ENCODE measurements at regions not wholly inside any gene's neighbourhood (a gene's known extent, or its start where the extent isn't known, plus 50 kb on each side); places are given as distances from the start of the nearest gene placed in this dataset.
"Not testable (repeated sequence)": the region's sequence is repeated elsewhere in the genome, so short reads cannot be mapped to it uniquely, and the experiment has no call there.

DNA sequence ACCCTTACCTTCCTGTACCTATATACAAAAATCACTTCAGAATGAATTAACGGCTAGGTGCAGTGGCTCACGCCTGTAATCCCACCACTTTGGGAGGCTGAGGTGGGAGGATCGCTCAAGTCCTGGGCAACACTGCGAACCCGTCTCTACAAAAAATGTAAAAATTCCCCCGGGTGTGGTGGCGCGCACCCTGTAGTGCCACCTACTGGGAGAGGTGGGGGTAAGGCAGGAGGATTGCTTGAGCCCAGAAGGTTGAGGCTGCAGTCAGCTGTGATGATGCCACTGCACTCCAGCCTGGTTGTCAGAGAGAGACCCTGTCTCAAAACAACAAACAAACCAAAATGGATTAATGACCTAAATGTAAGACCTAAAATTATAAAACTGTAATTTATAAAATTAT, 307.6 kb downstream of the SPATA31A1 start:
- H3K4me3 ChIP-seq (ENCODE audit: low read depth, low read length); DNase-seq (ENCODE audit: low read depth); H3K27me3 ChIP-seq (ENCODE audit: control insufficient read depth, insufficient read depth, low read length); H3K36me3 ChIP-seq (ENCODE audit: control insufficient read depth, insufficient read depth, low read length): not testable (repeated sequence)

DNA sequence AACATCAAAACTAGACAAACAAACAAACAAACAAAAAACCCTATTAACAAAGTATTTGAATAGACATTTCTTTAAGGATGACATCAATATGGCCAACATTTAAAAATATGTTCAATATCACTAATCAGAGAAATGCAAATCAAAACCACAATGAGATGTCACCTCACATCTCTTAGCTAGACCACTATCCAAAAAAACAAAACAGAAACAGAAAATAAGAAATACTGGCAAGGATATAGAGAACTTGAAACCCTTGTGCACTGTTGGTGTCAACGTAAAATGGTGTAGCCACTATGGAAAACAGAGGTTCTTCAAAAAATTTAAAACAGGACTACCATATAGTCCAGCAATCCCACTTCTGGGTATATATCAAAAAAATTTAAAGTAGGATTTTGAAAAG, 308.2 kb downstream of the SPATA31A1 start:
- H3K36me3 ChIP-seq (ENCODE audit: control insufficient read depth, insufficient read depth, low read length); DNase-seq (ENCODE audit: low read depth); H3K27me3 ChIP-seq (ENCODE audit: control insufficient read depth, insufficient read depth, low read length); H3K4me3 ChIP-seq (ENCODE audit: low read depth, low read length): not testable (repeated sequence)

DNA sequence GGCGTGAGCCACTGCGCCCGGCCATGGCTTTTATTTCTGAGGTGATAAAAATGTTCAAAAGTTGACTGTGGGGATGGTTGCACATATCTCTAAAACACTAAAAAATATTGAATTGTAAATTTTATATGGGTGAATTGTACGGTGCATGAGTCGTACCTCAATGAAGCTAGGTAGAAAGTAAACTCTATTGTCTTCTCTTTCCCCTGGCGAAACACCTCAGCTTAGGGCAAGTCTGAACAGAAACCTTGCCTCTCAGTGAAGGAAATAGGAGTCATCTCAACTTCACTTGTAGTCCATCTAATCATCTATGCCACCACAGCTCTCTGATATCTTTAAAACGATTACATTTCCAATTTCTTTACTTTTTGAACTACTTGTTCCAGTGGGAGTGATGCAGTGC, 309.6 kb downstream of the SPATA31A1 start:
- not testable (repeated sequence) for H3K36me3 ChIP-seq (ENCODE audit: control insufficient read depth, insufficient read depth, low read length); H3K27me3 ChIP-seq (ENCODE audit: control insufficient read depth, insufficient read depth, low read length); DNase-seq (ENCODE audit: low read depth); H3K4me3 ChIP-seq (ENCODE audit: low read depth, low read length)

- not testable (repeated sequence) for H3K4me3 ChIP-seq (ENCODE audit: low read depth, low read length); H3K36me3 ChIP-seq (ENCODE audit: control insufficient read depth, insufficient read depth, low read length); H3K27me3 ChIP-seq (ENCODE audit: control insufficient read depth, insufficient read depth, low read length); DNase-seq (ENCODE audit: low read depth)
Observed at GRCh38 chr9:39674437-39675210, 319.2 kb downstream of the SPATA31A1 start.

GRCh38 chr9:39675211-39675553, 319.7 kb downstream of the SPATA31A1 start:
- H3K4me3 ChIP-seq (ENCODE audit: low read depth, low read length); H3K27me3 ChIP-seq (ENCODE audit: control insufficient read depth, insufficient read depth, low read length); H3K36me3 ChIP-seq (ENCODE audit: control insufficient read depth, insufficient read depth, low read length); DNase-seq (ENCODE audit: low read depth): not testable (repeated sequence)

DNA sequence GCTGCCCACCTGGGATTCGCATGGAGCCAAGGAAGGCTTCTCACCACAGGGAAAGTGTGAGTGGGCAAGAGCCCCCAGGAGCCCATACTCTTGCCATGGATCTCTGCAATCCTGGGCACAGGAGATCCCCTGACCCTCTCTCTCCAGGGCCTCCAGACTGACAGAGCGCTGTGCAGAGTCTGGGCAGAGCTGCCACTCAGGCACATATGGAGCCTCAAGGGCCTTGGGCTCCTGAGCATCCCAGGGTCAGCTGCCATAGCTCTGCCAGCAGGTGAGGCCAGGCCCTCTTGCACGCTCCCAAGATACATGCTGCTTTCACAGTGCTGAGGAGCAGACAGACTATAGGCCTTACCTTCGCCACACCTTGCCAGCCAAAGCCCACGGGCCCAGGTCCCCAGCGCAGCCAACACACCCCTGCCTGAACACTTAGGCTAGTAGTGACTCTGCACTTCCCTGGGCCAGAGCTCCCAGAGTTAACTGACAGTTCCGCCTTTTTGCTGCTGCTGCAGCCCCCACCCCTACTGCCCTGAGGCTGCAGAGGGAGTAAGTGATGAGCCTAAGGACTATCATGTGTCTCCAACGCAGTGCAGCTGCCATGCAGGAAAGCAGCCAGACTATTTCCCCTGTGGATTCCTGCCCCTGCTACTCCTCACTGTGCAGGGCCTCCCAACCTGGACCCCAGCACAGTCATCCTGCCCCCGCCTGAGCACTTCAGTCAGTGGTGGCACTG, 323.2 kb downstream of the SPATA31A1 start:
- not testable (repeated sequence) for H3K36me3 ChIP-seq (ENCODE audit: control insufficient read depth, insufficient read depth, low read length); H3K27me3 ChIP-seq (ENCODE audit: control insufficient read depth, insufficient read depth, low read length); H3K4me3 ChIP-seq (ENCODE audit: low read depth, low read length); DNase-seq (ENCODE audit: low read depth)

DNA sequence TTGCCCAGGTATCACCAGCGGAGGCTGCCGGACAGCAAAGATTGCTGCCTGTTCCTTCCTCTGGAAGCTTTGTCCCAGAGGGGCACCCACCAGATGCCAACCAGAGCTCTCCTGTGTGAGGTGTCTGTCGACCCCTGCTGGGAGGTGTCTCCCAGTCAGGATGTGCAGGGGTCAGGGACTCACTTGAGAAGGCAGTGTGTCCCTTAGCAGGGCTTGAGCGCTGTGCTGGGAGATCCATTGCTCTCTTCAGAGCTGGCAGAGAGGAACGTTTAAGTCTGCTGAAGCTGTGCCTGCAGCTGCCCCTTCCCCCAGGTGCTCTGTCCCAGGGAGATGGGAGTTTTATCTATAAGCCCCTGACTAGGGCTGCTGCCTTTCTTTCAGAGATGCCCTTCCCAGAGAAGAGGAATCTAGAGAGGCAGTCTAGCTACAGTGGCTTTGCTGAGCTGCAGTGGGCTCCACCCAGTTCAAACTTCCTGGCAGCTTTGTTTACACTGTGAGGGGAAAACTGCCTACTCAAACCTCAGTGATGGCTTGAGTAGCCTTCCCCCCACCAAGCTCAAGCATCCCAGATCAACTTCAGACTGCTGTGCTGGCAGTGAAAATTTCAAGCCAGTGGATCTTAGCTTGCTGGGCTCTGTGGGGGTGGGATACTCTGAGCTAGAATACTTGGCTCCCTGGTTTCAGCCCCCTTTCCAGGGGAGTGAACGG, 325.4 kb downstream of the SPATA31A1 start:
- not testable (repeated sequence) for H3K36me3 ChIP-seq (ENCODE audit: control insufficient read depth, insufficient read depth, low read length); H3K4me3 ChIP-seq (ENCODE audit: low read depth, low read length)

DNA sequence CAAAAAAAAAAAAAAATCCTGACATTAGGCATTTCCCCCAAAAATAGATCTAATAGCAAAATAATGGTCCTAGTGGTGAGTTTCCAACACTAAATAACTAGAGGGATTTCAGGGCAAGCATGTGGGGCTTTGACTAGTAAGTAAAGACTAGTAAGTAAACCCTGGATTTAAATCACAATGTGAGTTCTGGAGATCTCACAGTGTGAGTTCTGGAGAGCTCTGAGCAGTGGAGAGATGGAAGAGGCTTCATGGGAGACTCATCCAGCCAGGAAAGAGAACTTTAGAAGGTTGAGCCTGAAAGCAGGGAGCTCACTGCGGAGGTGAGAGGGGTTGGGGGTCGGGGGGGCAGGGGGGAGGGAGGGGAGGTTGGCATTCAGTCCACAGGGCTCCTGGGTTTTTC, 373.4 kb downstream of the SPATA31A1 start:
- H3K27me3 ChIP-seq (ENCODE audit: control insufficient read depth, insufficient read depth, low read length); H3K4me3 ChIP-seq (ENCODE audit: low read depth, low read length); DNase-seq (ENCODE audit: low read depth); H3K36me3 ChIP-seq (ENCODE audit: control insufficient read depth, insufficient read depth, low read length): not testable (repeated sequence)

More for the DNA sequence above, 325.4 kb downstream of the SPATA31A1 start:
- not testable (repeated sequence) for DNase-seq (ENCODE audit: low read depth); H3K27me3 ChIP-seq (ENCODE audit: control insufficient read depth, insufficient read depth, low read length)

- not testable (repeated sequence) for H3K36me3 ChIP-seq (ENCODE audit: control insufficient read depth, insufficient read depth, low read length); H3K4me3 ChIP-seq (ENCODE audit: low read depth, low read length); H3K27me3 ChIP-seq (ENCODE audit: control insufficient read depth, insufficient read depth, low read length); DNase-seq (ENCODE audit: low read depth)
Observed at GRCh38 chr9:39744898-39745297, 389.4 kb downstream of the SPATA31A1 start.

DNA sequence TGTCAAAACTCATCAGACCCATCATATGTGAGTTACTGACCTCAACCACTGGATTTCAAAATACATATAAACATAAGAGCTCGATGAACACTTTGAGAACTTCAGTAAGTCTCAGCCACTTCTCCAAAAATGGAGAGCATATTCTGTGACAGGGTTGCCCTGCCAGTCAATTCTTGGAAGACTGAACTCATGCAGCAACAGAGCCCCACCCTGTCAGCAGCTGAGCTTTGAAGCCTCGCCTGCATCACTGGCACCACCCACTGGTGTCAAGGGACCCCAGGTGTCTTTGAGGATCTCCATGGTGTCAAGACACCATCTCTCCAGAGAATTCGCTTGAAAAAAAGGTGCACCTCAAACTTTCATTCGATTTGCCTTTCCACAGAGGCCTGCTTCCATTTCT, 420.1 kb downstream of the SPATA31A1 start:
- not testable (repeated sequence) for DNase-seq (ENCODE audit: low read depth); H3K36me3 ChIP-seq (ENCODE audit: control insufficient read depth, insufficient read depth, low read length); H3K27me3 ChIP-seq (ENCODE audit: control insufficient read depth, insufficient read depth, low read length); H3K4me3 ChIP-seq (ENCODE audit: low read depth, low read length)

DNA sequence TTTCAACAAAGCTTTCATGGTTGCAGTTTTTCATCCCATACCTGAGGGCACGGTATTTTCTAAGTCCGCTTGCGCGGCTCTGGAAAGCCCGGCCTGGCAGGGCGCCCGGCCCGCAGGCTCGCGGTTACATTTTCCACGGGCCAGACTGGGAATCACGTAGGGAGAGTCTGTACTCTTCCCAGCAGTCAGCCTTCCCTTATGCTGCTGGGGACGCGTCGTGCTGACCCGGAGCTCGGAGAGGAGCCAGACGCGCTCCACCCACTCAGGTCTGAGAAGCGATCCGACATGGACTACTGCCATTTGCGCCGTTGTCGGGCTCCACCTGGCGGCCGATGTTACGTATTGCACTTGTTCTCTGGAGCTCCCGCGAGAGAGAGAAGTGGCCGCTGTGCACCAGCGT, 435.9 kb downstream of the SPATA31A1 start:
- not testable (repeated sequence) for H3K27me3 ChIP-seq (ENCODE audit: control insufficient read depth, insufficient read depth, low read length); DNase-seq (ENCODE audit: low read depth); H3K36me3 ChIP-seq (ENCODE audit: control insufficient read depth, insufficient read depth, low read length); H3K4me3 ChIP-seq (ENCODE audit: low read depth, low read length)

DNA sequence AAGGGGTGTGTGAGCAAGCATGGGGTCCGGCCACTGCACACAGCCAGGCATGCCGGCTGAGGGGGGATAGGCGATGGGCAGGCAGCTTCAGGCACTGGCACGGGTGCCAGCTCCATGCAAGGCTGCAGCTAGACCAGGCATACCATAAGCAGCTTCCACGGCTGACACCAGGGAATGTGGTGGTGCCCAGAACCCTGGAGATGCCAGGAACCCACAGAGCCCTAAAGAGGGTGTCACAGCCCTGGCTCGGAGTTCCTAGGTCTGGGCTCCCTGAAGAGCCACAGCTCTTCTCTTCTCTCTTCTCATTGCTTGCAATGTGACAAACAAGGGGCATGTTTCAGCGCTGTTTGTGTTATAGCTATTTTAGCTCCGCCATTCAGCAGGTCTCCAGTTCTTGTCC, 442.5 kb downstream of the SPATA31A1 start:
- H3K27me3 ChIP-seq (ENCODE audit: control insufficient read depth, insufficient read depth, low read length); H3K36me3 ChIP-seq (ENCODE audit: control insufficient read depth, insufficient read depth, low read length); DNase-seq (ENCODE audit: low read depth); H3K4me3 ChIP-seq (ENCODE audit: low read depth, low read length): not testable (repeated sequence)

GRCh38 chr9:39799252-39799651, 443.8 kb downstream of the SPATA31A1 start:
- DNase-seq (ENCODE audit: low read depth); H3K27me3 ChIP-seq (ENCODE audit: control insufficient read depth, insufficient read depth, low read length); H3K36me3 ChIP-seq (ENCODE audit: control insufficient read depth, insufficient read depth, low read length); H3K4me3 ChIP-seq (ENCODE audit: low read depth, low read length): not testable (repeated sequence)

GRCh38 chr9:39802561-39802960, 447.1 kb downstream of the SPATA31A1 start:
- H3K36me3 ChIP-seq (ENCODE audit: control insufficient read depth, insufficient read depth, low read length); DNase-seq (ENCODE audit: low read depth); H3K4me3 ChIP-seq (ENCODE audit: low read depth, low read length); H3K27me3 ChIP-seq (ENCODE audit: control insufficient read depth, insufficient read depth, low read length): not testable (repeated sequence)
